ENCODE measurements at regions not wholly inside any gene's neighbourhood (a gene's known extent, or its start where the extent isn't known, plus 50 kb on each side); places are given as distances from the start of the nearest gene placed in this dataset.

DNA sequence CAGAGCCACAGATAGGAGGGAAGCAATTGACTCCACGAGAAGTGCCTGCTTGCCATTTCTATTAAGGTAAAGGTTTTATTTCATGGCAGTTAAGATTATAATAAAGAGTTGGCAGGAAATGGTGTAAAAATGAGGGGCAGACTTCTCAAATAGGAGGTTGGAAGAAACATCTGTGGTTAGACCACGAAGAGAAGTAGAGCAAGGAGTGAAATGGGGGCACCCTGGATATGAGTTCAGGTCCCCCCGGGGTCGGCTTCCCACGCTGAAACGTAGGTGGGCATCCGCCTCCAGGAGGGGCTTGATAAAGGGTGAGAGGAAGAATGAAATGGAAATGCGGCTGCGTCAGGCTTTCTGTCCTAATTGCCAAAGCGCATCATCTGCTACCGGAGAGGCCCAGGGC is 209.1 kb downstream of the MAF start:
- H3K36me3 ChIP-seq (ENCODE audit: control insufficient read depth, insufficient read depth, low read length), result no peaks in the 10 kb centered on the region
- H3K4me2 ChIP-seq (ENCODE audit: insufficient read depth, low read length), result no peak overlapping the region
- BruUV-seq (replicated peaks), result no TSS peak
- H4K20me1 ChIP-seq (replicated peaks; ENCODE audit: control insufficient read depth, insufficient read depth, low read length), result no peaks in the 10 kb centered on the region
- peaks cover 6 to 15% of the 10 kb centered on the region in 2 experiments; a peak in 4 of 5 replicates for H3K27me3 ChIP-seq (ENCODE audit: control insufficient read depth in 2 of 2, insufficient read depth in 2 of 2, low read length in 2 of 2)
- no peak overlapping the region for H3K9ac ChIP-seq (ENCODE audit: insufficient read depth in 1 of 2, low read depth in 2 of 2, low read length in 2 of 2)
- ATAC-seq (no peak), DNase-seq (ENCODE audit: extremely low read depth in 1 of 4, low spot score in 3 of 4) (no peak), FAIRE-seq (no peak)
- H3K27ac ChIP-seq (ENCODE audit: extremely low read depth, low read depth, low read length), result no peak overlapping the region
- no peaks in the 10 kb centered on the region for H3K9me3 ChIP-seq (replicated peaks; ENCODE audit: control insufficient read depth, insufficient read depth, low read depth, low read length)
- H3K9me1 ChIP-seq (ENCODE audit: control insufficient read depth, insufficient read depth, low read length), result no peaks in the 10 kb centered on the region
- H2AFZ ChIP-seq (ENCODE audit: low read depth, low read length), result no peak overlapping the region
- H3K79me2 ChIP-seq (ENCODE audit: control insufficient read depth, insufficient read depth, low read length), result no peaks in the 10 kb centered on the region
- POLR2A ChIA-PET, result interaction anchor here (0.6 kb wide), 1 partner anchor 41 kb away, joined by 3 read pairs; no protein-coding TSS in a partner anchor
- no peak overlapping the region for H3K4me3 ChIP-seq
- WGBS (ENCODE audit: insufficient coverage, low coverage, missing lambda C conversion rate), result 5% methylated on average over 11 of the region's 11 CpGs
- TF ChIP-seq HDGF (IDR thresholded peaks at IDR 0.05) (no peak), TFE3 (CRISPR knock-in tag; IDR thresholded peaks at IDR 0.05) (no peak), SRSF9 (IDR thresholded peaks at IDR 0.05; ENCODE audit: borderline replicate concordance, low read depth, low read length) (no peak), CAMTA2 (CRISPR knock-in tag; conservative IDR thresholded peaks at IDR 0.05) (no peak), CCNT2 (IDR thresholded peaks at IDR 0.05; ENCODE audit: borderline replicate concordance, extremely low read depth, insufficient read length, low read depth, low read length) (no peak), CEBPB (tag; IDR thresholded peaks at IDR 0.05) (no peak), ZBTB1 (CRISPR knock-in tag; IDR thresholded peaks at IDR 0.05; ENCODE audit: borderline replicate concordance, low read depth) (no peak), HDAC6 (IDR thresholded peaks at IDR 0.05; ENCODE audit: low read depth, low read length) (no peak), ZNF253 (CRISPR knock-in tag; conservative IDR thresholded peaks at IDR 0.05) (no peak), GATAD2A (IDR thresholded peaks at IDR 0.05) (no peak), HCFC1 (IDR thresholded peaks at IDR 0.05; ENCODE audit: low read depth, low read length) (no peak), HOXB6 (CRISPR knock-in tag; IDR thresholded peaks at IDR 0.05; ENCODE audit: borderline replicate concordance) (no peak)
- TF ChIP-seq, protein P1, sequence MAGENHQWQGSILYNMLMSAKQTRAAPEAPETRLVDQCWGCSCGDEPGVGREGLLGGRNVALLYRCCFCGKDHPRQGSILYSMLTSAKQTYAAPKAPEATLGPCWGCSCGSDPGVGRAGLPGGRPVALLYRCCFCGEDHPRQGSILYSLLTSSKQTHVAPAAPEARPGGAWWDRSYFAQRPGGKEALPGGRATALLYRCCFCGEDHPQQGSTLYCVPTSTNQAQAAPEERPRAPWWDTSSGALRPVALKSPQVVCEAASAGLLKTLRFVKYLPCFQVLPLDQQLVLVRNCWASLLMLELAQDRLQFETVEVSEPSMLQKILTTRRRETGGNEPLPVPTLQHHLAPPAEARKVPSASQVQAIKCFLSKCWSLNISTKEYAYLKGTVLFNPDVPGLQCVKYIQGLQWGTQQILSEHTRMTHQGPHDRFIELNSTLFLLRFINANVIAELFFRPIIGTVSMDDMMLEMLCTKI (IDR thresholded peaks at IDR 0.05; ENCODE audit: partially characterized antibody), result no peak
- no peaks in the 10 kb centered on the region for H3K4me1 ChIP-seq (replicated peaks in 1 of 2; ENCODE audit: control insufficient read depth in 2 of 2, insufficient read depth in 2 of 2, low read length in 2 of 2)
- CTCF ChIA-PET (ENCODE audit: low intra/inter-chr PET ratio), result interaction anchor here (0.6 kb wide), 1 partner anchor 1139 kb away, joined by 3 read pairs; no protein-coding TSS in a partner anchor
- in situ Hi-C loops (cut with MboI) (no loop called here), intact Hi-C loops (cut with micrococcal nuclease) (no loop called here)
